ENCODE measurements at regions not wholly inside any gene's neighbourhood (a gene's known extent, or its start where the extent isn't known, plus 50 kb on each side); places are given as distances from the start of the nearest gene placed in this dataset.

GRCh38 chr1:93013145-93014065 lies 52.1 kb upstream of the DIPK1A start:
- ChIA-PET POLR2A (no interaction called here), RAD21 (ENCODE audit: low non-redundant PET in 1 of 2, low total read pairs in 2 of 2, uncharacterized antibody in 2 of 2, unreplicated experiment in 2 of 2) (no interaction called here), CTCF (interaction anchor here (1.7 kb wide), 1 partner anchor 19 kb away, joined by 6 read pairs; no protein-coding TSS in a partner anchor)
- H3K9me2 ChIP-seq (ENCODE audit: insufficient read depth) = no peaks in the 10 kb centered on the region
- H3K4me2 ChIP-seq (ENCODE audit: low read length) = peak overlapping the region; percentile 67
- peak overlapping the region; percentile 38 for H2AFZ ChIP-seq (ENCODE audit: low read depth, low read length, poor library complexity, severe bottlenecking)
- TF ChIP-seq REST (IDR thresholded peaks at IDR 0.05; ENCODE audit: low read depth) (no peak), JUND (IDR thresholded peaks at IDR 0.05) (no peak), FOSL1 (IDR thresholded peaks at IDR 0.05; ENCODE audit: low read depth) (0 out of 2 replicates have a peak, but pooled peaks have one; percentile 7), TCF7L2 (IDR thresholded peaks at IDR 0.05; ENCODE audit: borderline replicate concordance, extremely low read depth, insufficient read depth, insufficient read length) (no peak)
- peaks cover 15 to 33% of the 10 kb centered on the region in 2 experiments for H3K4me1 ChIP-seq (ENCODE audit: control insufficient read depth in 1 of 2, insufficient read depth in 2 of 2, low read length in 2 of 2)
- BruUV-seq (replicated peaks) = no TSS peak
- intact Hi-C loops (cut with micrococcal nuclease) = no loop called here
- no peaks in the 10 kb centered on the region for H3K9me3 ChIP-seq (ENCODE audit: control insufficient read depth in 1 of 2, insufficient read depth in 1 of 2, low read depth in 1 of 2, low read length in 2 of 2)
- H3K36me3 ChIP-seq (ENCODE audit: control insufficient read depth in 1 of 2, insufficient read depth in 2 of 2, low read length in 2 of 2) = no peaks in the 10 kb centered on the region
- no peaks in the 10 kb centered on the region for H3K79me2 ChIP-seq (ENCODE audit: insufficient read depth, low read length)
- H3K27me3 ChIP-seq (ENCODE audit: insufficient read depth, low read length) = no peaks in the 10 kb centered on the region
- no peaks in the 10 kb centered on the region for H4K20me1 ChIP-seq (ENCODE audit: insufficient read depth)
- H3K4me3 ChIP-seq (replicated peaks in 1 of 2; ENCODE audit: low read depth in 1 of 2, low read length in 2 of 2) = no peak overlapping the region
- H3K9ac ChIP-seq (ENCODE audit: low read length) = no peak overlapping the region
- H3K27ac ChIP-seq (ENCODE audit: low read depth, low read length) = no peak overlapping the region
- DNase-seq (ENCODE audit: low read depth, low spot score) = no peak
- no peak for ATAC-seq
